ENCODE measurements at regions not wholly inside any gene's neighbourhood (a gene's known extent, or its start where the extent isn't known, plus 50 kb on each side); places are given as distances from the start of the nearest gene placed in this dataset.

DNA sequence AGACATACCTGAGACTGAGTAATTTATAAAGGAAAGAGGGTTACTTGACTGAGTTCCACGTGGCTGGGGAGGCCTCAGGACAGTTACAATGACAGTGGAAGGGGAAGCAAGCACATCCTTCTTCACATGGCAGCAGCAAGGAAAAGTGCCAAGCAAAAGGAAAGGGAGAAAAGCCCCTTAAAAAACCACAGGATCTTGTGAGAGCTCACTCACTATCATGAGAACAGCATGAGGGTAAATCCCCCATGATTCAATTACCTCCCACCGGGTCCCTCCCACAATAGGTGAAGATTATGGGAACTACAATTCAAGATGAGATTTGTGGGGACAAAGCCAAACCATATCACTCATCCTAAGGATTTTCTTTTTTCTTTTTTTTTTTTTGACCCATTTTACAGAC, 177.8 kb upstream of the EEA1 start:
- no peak for DNase-seq

DNA sequence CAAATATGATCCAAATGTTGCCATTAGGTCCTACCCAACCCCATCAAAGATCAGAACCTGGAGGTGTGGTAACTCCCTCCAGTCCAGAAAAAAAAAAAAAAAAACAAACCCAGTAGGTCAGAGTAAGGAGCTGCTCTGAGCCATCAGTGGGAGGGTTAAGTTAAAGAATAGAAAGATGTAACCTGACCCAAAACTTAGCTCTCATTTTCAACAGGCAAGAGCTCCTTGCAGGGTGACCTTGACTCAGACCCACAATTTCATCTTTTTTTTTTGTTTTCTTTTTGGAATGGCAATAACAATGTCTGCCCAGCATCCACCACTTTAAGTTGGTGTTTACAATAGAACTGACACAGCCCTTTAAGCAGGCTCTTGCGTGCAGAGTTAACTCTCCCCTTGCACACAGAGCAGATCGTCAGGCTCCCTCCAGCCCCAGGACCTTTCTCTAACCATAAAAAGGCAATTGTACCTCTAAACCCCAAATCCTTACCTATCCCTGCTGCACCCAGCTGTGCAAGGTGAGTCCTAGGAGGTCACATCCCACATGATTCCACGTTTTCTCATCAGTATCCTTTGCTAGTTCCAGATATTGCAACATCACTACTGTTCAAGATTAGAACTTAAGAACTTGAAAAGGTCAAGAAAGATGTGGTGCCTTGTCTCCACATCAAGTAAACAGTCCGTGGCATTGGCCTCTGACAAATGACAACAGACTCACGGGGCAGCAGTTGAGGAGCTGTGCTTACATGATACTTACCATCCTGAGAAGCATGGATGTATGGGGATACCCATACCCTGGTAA, 178.6 kb upstream of the EEA1 start:
- DNase-seq: no peak

DNA sequence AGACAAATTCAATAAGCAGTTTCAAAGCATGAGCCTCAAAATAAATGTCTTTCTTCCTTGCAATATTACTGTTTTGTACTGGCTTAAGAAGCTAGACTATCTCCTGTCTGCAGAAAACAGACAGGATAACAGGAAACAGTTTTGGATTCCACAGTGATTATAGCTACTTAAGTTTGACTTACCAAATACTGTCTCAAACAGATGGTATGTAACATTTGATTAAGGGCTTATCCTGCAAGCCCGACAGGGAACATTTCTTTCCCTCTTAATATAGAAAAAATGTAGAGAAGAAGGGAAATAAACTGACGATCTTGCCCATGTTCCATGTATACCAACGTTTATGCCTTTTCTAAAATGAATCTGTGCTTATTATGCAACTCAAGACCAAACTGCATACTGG, 179.9 kb upstream of the EEA1 start:
- DNase-seq: no peak

DNA sequence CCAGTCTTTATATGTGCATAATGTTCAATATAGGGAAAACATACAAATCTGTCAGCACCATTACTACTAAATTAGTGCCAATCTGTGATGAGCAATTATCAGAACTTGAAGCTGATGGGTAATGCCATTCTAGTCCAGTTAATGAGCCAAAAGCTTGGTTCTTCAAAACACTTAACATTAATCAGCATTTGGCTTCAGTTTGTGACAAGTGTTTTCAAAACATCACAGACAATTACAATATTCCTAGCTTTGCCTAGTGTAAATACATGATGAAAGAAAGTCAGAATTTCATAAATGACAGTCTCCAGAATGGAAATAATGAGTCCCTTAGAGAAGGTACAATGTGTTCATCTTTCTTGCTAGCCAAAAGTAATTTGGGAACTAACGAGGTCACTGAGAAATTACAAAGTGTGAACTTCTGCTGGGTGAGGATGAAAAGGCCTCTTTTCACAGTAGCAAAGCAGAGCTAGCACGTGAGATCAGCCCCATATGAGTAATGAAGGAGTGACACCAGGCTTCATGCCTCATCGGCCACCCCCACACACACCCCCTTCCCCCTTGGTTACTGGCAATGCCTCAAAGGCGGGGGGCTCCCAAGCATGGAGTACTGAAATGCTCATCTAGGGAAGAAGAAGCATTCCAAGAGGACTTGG, 180.6 kb upstream of the EEA1 start:
- no peak for DNase-seq

DNA sequence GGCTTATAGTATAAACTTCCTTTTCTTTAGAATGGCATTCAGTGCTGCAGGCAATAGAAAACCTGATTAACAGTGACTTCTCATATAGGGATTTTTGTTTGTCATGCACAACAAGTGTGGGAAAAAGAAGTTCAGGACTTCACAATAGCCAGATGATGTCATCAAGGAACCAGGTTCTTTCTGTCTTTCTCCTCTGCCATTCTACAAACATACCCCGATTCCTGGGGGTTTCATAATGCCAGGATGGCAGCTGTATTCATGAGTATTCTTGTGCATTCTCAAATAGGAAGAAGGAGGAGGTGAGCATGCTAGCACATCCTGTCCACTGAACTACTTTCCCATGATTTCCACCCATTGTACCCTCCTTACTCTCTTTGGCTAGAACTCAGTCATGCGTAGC, 182.7 kb upstream of the EEA1 start:
- DNase-seq: no peak

DNA sequence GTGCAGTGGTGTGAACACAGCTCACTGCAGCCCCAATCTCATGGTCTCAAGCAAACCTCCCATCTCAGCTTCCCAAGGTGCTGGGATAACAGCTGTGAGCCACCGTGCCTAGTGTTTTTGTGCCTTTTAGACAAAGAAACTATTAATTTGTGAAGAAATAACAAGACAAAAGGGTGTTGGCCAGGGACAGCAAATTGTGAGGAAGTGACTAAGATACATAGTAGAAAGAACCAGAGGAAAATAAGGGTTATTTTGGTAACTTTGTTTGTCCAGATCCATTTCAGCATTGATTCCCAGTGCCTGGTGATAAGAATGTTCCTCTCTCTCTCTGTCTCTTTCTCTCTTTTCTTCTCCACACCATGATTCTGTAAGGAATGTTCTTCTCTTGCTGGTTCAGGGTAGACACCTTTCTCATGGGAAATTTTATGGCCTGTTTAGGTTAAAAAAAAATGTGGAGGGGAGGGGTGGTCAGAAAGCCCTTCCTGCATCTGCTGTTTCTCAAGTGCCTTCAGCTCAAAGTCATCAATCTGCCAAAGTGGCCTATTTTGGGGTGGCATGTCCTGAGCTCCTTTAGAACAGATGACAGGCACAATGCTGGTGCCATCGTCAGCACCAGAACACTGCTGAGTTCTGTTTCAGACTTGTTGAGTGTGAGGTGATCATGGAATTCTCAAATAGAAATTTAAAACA, 184.4 kb upstream of the EEA1 start:
- no peak for DNase-seq

DNA sequence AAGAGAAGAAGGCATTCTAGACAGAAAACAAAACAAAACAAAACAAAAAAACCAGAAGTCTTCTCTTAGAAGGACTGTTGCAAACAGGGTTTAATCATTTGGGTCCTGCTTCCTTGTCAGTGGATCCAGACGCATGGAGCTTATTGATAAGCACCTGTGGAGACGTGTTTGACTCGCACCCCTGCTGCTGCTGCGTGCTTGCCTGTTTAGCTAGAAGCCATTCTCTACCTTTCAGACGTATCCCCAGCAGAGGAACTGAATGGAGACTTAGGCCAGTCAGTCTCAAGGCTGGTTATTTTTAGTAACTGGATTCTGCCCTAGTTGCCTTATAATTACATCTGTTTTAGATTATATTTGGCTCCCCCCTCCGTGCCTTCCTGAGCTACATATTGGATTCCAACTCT, 186.1 kb upstream of the EEA1 start:
- DNase-seq: no peak

DNA sequence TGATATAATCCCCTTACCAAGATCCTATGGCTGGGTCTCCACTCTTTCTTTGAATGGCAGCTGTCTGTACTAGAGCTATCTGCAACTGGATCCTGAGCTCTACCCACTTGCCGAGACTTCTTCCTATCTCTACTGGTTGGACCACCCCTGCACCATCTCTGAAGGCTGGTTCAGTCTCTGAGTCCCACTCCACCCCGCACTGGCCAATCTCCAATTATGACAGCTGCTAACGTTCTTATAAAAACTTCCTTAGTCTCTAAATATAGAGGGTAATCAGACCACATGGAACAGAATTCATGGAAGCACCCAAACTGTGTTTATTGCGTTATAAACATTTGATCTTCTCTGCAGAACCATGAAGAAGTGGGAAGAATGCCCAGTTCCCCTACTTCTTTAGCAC, 186.6 kb upstream of the EEA1 start:
- DNase-seq: no peak

DNA sequence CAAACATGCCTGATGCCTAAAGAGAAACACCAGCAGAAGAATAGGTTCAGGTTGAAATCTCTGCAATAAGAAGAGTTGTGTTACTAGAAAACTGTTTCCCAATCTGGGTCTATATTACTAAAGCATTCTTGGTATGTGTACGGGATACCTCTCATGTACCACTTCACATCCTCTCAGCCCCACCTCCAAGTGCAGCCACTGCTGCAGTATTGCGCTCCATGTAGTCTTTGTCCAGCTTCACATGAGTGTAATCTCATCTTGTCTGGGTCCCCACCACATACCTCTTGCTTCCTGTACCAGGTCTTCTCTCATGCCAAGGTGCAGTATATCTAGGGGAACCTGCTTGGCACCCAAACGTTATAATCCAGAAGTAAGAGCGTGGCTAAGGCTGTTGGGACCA, 187.5 kb upstream of the EEA1 start:
- no peak for DNase-seq

DNA sequence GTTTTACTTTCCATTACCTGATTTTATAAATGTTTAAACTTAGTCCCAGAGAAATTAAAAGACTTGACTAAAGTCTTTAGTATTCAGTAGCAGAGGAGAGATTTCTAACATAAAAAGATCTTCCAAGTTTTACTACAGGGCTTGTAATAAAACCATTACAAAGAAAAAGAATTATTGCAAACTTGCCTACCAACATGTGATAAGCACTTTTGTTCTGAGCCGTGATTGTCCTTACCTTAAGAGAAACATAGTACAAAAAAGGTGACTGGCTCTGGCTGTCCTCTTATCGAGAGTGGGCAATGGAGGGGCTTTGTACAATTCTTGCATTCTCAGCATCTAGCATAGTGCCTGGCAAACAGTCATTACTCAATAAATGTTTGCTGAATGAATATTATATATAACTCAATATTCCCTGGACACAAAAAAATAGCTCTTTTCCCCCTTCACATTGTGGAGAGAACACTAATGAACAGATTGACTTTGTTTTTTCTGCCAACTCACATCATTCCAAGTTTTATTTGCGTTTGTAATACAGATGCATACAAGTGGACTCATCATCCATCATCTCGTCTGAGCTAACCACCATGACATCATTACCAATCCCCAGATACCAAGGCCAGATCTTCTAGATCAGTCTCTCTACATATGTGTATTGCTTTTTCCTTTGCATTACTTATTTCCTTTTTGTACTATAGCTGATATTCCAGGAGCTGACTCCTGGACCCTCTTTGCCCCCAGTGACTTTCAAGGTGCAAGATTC, 192.8 kb upstream of the EEA1 start:
- DNase-seq: no peak

DNA sequence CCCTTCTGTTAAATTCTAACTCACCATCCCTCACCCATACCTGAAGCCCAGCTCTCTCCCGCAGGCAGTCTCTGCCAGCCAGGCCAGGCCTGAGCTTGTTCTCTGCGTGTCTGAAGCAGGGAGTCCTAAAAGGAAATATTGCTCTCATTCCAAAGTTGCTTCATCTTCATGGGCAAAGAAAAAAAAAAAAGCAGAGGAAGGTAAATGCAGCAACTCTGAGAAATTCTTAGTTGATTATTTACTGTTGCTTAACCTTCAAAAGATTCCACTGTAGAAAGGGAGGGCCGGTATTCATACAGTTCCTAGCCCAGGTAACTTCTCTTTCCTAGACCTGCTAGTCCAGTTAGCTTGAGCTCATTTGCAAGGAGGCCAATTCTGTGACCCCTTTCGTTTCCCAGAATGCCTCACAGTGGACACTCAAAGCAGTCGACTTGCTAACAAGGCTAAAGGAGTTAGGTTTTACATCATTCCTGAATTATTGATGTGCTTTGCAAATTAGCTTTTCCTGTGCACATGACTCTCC, 193.5 kb upstream of the EEA1 start:
- no peak for DNase-seq

DNA sequence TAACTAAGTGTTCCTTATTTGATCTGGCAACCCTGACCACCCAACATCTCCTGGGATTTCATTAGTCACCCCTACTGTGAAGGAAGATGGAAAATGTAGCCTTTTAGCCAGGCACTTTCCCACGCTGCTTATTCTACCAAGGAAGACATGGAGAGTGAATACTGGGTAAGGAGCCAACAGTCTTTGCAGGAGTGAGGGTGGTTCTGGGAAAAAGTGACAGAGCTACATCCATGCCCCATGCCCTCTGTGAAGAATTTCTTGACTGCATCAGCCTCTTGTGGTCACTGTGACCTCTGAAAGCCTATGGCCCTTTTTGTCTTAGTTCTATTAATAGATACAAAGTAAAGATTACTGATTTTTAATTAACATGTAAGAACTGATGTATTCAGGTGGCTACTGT, 196.0 kb upstream of the EEA1 start:
- DNase-seq: no peak

DNA sequence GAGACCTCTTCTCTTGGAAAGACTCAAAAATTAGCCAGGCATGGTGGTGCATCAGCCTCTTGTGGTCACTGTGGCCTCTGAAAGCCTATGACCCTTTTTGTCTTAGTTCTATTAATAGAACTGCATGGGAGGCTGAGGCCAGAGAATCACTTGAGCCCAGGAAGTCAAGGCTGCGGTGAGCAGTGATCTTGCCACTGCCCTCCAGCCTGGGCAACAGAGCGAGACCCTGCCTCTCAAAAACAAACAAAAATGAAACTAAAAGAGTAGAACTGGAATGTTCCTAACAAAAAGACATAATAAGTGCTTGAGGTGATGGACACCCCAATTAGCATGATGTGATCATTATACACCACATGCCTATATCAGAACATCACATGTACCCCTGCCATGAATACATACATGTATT, 197.0 kb upstream of the EEA1 start:
- no peak for DNase-seq

DNA sequence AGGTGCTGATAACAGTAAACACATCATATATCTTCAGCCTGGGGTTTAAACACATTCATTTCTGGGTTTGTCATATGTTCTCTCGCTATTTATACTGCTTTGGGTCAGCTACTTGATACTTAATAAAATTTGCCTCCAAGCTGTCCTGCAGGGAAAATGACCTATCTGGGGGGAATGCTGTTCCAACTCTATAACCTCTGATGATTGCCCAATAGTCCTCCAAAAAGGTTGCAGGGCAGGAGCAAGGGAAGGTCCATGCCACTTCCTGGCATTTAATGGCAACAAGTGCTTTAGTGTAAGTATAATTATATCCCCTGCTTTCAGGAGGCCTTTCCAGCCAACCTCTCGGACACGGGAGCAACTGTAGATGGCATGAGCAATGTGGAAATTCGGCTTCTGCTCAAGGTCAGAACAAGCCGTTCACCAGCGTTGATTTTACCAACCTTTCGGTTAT, 198.0 kb upstream of the EEA1 start:
- DNase-seq: no peak

DNA sequence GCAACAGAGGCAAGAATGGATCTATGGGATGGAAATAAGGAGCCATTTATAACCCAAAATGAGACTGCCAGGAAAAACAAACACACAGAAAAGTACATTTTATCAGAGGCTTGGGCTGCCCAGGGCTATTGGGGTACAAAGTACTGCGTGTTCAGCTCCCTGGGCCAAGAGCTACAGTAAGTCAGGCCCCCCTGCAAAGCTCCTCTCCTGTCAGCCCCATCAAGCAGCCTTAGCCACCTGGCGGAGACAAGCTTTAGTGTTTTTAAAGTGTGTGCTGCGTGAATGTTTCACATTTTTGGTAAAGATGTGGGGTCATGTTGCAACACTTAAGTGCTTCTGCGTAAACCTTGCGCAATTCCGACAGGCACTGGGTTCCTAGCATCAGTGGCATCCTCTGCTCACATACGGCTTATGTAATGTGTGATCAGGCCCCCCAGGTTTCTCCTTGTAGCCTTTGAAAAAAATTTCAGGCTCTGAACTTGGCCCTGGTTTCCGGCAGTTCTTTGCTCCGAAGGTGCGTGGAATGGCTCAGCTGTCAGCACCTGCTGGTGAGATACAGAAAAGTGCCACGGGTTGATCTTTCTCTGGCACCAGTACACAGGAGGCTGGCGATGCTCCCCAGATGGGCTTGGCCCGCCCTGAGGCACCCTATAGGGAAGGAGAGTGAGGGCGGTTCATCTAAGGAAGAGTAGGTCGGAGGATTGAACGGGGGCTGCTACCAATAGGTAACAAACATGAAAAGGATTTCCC, 198.7 kb upstream of the EEA1 start:
- DNase-seq: peak; percentile 92

DNA sequence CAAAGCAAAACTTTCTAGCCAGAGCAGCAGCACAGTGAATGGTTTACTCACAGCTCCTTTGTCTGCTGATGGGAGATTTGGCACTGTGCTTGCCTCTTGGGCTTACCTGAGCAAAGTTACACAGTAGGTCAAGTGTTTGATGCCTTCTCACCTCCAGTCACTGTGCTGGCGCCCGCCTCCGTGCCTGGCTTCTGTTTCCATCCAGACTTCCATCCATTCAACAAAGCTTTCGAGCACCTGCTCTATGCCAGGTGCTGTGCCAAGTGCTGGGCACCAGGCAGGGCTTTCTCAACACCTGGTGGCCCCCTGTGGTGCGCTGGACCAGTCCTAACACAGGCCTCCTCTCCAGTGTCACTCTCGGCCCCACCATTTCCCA, 199.2 kb upstream of the EEA1 start:
- no peak for DNase-seq

DNA sequence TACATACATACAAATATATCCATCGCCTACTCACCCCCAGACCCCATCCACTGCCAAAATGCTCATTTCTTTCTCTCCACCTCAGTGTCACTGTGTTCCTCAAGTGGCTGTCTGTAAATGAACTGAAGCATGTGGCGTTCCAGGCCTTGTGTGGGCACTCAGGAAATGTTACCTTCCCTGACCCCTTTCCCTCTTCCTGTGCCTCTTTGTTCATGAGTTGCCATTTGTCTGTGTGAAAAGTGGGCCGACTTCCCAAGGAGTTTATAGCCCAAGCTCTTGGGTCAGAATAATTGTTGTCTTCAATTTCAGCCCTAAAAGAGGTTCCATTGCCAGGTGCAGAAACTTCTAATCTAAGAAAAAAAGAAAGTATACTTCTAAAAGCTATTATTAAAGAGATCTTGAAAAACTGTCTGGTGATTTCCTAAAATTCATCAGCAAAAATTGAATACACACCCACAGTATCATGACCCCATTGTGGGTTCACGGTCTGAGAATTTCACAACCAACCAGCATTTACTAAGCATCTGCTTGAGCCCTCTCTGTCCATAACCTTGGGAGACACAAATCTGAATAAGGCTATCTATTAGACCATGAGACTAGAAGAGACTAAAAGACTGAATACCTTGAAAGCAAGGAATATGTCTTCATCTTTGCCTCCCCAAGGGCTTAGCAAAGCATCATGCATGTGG, 201.4 kb upstream of the EEA1 start:
- DNase-seq: peak in 1 of 2 experiments; percentile 17

DNA sequence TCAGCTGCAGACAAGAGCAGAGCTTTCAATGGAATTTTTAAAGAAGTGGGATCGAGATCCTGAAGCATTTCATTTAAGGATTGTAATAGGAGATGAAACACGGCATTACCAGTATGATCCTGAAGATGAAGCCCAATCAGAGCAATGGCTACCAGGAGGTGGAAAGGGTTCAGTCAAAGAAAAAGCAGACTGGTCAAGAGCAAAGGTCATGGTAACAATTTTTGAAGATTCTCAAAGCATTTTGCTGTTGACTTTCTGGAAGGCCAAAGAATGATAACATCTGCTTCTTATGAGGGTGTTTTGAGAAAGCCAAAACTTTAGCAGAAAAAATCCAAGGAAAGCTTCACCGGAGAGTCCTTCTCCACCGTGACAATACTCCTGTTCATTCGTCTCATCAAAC, 204.3 kb upstream of the EEA1 start:
- DNase-seq: no peak

DNA sequence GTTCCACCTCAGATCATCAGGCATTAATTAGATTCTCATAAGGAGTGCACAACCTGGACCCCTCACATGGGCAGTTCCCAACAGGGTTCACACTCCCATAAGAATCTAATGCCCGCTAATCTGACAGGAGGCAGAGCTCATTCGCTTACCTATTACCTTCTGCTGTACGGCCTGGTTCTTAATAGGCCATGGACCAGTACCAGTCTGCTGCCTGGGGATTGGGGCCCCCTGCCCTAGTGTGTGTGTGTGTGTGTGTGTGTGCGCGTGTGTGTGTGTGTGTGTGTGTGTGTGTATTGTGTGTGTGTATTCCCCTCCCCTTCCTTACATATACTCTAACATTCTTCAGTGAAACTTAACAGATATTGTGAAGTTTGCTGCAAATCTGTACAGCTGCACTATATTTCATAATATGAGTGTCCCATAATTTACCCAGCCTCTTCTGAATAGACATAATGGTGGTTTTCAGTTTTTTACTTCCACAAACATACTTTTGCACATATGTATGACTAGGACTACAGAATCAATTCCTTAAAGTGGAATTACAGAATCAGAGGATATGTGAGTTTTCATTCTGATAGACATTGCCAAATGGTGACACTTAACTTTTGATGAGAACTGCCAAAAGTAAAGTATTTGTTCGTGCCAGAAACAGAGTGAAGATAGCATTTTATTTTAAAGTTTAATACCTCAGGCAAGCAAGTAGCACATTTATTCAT, 205.2 kb upstream of the EEA1 start:
- no peak for DNase-seq

DNA sequence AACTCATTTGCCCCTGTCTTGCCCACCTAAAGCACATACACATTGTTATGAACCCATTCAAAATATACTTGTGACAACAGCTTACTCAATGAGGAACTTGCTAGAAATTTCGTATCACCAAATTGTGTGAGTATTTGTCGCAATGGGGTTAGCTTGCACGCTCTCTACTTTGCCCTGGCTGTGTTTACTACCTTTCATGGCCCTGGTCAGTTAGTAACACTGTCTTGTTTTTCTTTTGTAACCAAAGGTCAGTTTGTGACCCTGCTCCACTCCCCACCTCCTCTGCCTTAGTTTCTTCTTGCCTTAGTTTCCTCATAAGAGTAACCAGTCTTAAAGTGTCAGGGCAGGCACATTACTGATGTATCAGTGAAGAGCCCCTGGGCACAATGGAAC, 205.8 kb upstream of the EEA1 start:
- peak in 1 of 2 experiments; percentile 11 for DNase-seq
